Stromal cell of bone marrow (primary cell): ENCODE measurements at regions not wholly inside any gene's neighbourhood (a gene's known extent, or its start where the extent isn't known, plus 50 kb on each side); places are given as distances from the start of the nearest gene placed in this dataset.
"Not testable (repeated sequence)": the region's sequence is repeated elsewhere in the genome, so short reads cannot be mapped to it uniquely, and the experiment has no call there.

Source experiments
- DNase-seq: peaks from one replicate; pipeline ENCODE4 v3.0.0-alpha.2; 2012; ENCODE audit warnings: low read depth

DNA sequence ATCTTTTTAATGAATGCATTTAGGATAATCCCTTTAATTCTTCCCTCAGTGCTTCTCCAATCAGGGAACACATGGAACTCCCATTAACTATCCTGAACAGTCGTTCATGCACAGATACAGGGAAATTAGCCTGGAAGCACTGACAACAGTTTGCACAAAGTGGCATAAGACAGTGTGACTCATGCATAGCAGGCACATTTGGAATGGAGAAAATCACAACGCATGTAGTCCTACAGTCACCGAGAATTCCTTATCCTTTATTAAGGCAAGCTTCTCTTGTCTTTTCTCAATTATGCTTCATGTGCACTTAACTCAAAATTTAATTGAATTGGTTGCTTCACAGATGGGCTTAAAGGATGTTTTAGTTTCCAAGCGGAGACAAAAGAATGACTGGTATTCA lies 155.0 kb upstream of the CRBN start:
- no peak for DNase-seq

GRCh38 chr3:3333571-3333970 lies 154.1 kb upstream of the CRBN start:
- DNase-seq: no peak

DNA sequence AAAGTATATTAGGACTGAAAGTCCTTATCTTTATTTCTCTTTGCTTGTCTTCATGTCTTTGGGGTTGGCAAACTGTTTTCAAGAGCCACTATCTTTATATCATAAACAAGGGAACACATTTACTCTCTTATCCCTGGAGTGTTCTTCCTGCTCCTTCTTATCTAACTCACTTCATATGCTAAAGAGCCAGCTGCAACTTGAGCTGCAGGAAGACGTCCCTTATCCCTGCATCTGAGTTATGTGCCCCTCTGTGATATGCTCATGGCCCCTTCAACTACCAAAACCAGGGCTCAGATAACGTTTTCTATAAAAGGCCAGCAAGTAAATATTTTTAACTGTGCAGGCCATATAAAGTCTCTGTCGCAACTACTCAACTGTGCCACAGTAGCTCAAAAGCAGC lies 137.0 kb upstream of the CRBN start:
- no peak for DNase-seq

DNA sequence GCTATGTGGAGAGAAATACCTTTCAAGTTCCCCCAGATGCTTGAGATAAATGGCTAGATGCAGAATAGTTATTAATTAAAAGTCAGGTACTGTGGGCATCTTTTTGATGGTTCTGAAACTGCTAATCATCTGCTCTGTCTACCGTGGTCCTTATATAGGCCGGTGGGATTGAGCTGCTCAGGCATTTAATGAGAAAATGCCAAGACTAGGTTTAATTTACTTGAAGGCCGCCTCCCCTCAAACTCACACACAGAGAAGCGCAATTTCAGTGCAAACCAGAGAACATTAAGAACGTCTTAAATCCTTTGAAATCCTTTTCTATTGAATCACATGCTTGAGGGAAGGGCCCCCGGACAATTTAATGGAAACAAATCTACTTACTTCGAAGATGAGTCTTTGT lies 136.4 kb upstream of the CRBN start:
- DNase-seq: no peak

DNA sequence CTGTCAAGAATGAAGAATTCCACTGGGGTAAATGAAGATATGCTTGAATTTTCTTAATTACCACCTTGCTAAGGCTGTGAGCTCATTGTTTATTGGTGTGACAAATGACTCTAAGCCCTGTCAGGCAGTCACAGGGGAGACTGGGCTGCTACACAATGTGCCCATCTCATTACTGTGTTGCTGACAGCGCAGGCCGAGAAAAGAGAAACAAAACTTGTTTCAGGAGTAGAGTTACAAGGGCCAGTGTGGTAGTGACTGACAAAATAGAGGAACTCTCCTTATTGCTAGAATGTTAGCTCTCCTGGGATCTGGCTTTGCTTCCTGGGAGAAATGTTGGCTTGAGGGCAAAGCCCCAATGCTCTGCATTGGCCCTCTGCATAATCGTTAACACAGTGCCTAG lies 130.4 kb upstream of the CRBN start:
- no peak for DNase-seq

DNA sequence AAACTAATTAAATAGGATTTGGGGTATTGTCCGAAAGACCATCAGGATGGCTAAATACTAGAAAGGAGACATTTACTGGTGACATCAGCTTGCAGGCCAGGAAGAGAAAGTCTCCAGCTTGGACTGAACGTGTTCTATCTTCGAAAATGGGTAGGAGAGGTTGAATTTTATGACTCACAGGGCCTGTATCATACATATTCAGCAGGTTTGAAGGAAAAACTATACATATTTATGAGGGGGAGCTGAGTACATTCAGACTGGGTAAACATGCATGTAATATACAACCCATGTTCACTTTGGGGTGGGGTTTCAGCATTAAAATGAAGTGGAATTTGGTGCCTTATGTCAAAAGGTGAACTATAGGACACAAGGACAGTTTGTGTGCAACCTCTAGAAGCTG lies 129.3 kb upstream of the CRBN start:
- DNase-seq: no peak

DNA sequence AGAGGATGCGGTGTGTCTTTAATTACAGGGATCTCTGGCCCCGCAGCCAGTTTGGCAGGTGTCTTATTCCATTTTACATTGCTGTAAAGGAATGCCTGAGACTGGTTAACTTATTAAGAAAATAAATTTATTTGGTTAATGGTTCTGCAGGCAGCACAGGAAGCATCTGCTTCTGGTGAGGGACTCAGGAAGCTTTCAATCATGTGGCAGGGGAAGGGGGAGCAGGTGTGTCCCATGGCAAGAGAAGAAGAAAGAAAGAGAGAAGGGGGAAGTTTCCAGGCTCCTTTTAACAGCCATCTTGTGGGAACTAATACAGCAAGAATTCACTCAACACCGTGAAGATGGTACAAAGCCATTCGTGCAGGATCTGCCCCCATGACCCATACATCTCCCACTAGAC lies 128.0 kb upstream of the CRBN start:
- DNase-seq: no peak

DNA sequence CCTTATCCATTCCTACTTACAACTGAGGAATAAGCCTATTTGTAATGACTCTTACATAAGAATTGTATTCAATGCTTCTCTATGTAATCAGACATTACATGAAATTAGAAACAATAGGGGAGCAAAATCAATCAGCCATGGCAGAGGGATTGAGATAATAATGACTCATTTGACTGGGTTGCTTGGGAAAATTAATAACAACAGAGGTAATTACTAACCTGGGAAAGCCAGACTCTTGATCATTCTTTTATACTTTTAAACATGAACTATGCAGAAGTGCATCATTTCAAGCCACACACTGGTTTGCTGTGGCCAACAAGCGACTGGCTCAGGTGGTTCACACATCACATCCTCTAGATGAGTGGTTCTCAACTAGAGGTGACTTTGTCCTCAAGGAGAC lies 126.3 kb upstream of the CRBN start:
- DNase-seq: no peak

DNA sequence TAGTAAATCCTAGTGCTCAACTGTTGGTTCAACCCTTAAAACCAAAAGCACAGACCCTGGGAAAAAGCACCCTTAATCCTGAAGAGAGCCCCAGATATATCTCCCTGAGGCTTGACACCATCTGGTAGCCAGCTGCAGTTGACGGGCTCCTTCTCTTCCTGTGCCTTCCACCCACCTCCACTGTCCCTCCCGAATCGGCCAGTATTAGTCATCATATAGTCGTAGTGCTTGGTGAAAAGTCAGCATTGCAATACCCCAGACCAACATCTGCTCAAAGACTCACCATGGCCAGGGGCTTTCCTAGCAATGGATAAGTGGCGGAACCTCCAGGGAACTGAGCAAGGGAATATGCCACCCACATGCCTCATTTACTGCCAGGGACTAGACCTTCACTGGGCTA lies 125.6 kb upstream of the CRBN start:
- DNase-seq: no peak

GRCh38 chr3:3303636-3304035 lies 124.1 kb upstream of the CRBN start:
- no peak for DNase-seq

GRCh38 chr3:3302964-3303363 lies 123.5 kb upstream of the CRBN start:
- DNase-seq: no peak

DNA sequence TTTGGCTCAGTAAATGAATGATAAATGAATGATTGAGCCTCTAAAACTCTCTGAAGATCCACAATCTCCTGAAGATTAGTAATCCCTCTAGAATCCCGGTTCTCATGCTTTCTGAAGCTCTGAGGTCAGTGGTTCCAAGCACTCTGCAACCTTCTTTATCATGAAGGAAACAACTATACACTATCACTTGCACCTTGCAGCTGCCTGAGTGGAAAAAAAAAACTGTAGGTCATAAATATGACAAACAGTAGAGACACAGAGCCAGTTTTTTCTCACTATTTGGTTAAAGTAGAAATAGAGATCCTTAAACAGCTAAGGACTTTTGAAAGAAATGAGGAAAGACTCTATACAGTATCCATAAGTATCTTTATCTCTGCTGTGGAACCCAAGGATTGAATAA lies 122.0 kb upstream of the CRBN start:
- no peak for DNase-seq

GRCh38 chr3:3296979-3297381 lies 117.5 kb upstream of the CRBN start:
- DNase-seq: no peak

- no peak for DNase-seq
Observed at GRCh38 chr3:3295586-3295985, 116.1 kb upstream of the CRBN start.

- not testable (repeated sequence) for DNase-seq
Observed at GRCh38 chr3:3291756-3292283, 112.3 kb upstream of the CRBN start.

- no peak for DNase-seq
Observed at GRCh38 chr3:3288255-3288654, 108.8 kb upstream of the CRBN start.

DNA sequence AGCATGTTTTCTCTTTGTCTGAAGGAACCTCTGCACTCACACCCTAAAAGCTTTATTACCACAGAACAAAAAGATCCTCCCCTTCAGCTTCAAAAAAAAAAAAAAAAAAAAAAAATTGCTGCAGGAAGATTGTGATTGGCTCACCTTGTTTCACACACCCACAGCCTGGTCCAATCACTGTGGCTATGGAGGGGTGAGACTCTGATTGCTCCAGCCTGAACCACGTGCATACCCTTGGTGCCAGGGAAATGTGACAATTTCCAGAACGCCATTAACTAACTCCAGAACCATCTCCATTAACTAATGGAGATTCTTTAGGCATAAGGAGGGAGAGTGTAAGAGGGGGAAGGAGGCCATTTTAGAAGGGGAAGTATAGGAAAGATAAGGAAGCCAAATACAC lies 106.5 kb upstream of the CRBN start:
- no peak for DNase-seq

GRCh38 chr3:3281024-3281423 lies 101.5 kb upstream of the CRBN start:
- DNase-seq: no peak

GRCh38 chr3:3280396-3280795 lies 100.9 kb upstream of the CRBN start:
- DNase-seq: no peak

- no peak for DNase-seq
Observed at GRCh38 chr3:3278073-3278472, 98.6 kb upstream of the CRBN start.

DNA sequence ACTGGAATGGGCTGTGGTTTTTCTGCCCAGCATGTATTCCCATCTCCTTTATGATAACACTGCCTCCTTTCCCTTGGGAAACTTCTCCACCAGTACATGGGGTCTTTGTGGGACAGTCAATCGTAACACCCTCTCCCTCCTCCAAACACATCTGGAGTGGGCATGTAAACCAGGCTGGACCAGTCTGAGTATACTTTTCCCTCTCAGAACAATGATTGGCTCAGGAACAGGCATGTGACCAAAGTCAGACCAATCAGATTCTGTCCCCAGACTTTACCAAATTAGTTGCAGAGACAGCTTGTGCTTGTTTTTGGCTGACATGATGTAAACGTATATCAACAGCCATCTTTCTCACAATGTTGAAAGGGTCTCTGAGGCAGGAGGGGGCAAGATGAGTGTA lies 97.1 kb upstream of the CRBN start:
- DNase-seq: no peak

DNA sequence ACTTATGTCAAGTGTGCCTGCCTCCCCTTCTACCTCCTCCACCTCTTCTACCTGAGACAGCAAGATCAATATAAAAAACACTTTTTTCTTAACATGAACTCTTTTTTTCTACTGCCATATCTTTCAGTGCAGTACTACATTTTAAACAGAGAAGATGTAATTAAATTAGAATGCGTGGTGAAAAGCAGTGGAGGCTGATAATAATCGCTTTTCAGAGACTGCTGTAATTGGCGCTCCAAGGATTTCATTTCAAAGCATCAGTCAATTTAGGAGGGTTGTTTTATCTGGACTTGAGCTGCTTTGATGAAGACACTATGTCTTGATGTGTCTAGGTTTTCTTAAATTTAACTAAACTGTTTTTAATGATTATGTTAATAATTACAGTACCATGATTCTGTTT lies 85.3 kb upstream of the CRBN start:
- no peak for DNase-seq

DNA sequence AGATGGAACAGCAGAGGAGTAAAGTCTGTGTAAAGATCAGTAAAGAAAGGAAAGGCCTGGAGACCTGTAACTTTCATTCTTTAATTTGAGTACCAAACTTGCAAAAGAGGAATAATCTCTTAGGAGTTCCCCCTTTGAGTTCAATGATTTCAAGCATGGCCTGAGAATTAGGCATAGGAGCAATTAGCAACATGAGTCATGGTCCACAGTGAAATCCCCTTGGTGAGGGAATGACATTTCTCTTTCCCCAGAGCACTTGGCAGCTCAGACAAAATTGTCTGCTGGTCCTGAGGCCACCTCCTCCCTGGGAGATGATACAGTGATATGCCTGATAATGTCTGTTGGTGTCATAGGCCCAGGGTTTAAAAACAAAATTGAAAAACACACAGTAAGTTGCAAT lies 81.4 kb upstream of the CRBN start:
- DNase-seq: no peak

- DNase-seq: no peak
Observed at GRCh38 chr3:3259181-3259580, 79.7 kb upstream of the CRBN start.

GRCh38 chr3:3258281-3258680 lies 78.8 kb upstream of the CRBN start:
- DNase-seq: no peak
